Limb (tissue), 2 donors: ENCODE measurements at regions not wholly inside any gene's neighbourhood (a gene's known extent, or its start where the extent isn't known, plus 50 kb on each side); places are given as distances from the start of the nearest gene placed in this dataset.

Experiments
- DNase-seq, 2 donors: peaks; one replicate each; pipeline ENCODE4 v3.0.0-alpha.2; 2016; ENCODE audit errors: extremely low spot score in 2 of 2

DNA sequence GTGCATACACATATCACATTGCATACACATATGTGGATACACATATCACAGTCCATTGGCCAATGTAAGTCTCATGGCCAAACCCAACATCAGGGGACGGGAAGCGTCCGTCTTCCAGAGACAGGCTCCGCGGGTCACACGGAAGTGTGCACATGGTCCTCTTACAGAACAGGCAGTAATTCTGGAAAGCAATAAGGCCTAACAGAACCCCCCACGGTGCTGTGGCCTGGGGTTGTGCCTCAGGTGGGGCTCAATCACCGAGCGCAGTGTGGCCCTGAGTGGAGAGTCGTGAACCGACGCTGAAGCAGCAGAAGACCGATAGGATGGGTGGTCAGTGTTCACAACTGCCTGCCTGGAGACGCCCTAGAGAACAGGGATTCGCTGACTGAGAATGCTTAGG is 857.3 kb downstream of the GALR1 start:
- no peak for DNase-seq

DNA sequence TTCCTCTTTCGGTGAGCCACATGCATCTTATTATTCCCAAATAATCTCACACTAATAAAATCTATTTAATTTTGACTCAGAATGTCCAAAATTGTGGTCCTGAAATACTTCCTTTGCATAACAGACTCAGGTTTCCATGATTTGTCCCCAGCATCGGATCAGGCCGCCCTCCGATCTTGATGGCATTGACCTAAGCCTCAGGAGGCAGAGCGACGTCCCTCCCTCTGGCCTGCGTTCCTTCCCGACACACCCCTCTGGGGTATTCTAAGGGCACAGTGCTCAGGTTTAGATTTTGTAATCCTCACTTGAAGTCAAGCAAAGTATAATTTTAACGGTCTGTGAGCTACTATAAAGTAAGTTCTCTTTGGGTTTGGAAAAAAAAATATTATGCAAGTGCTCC is 857.7 kb downstream of the GALR1 start:
- DNase-seq, result no peak

DNA sequence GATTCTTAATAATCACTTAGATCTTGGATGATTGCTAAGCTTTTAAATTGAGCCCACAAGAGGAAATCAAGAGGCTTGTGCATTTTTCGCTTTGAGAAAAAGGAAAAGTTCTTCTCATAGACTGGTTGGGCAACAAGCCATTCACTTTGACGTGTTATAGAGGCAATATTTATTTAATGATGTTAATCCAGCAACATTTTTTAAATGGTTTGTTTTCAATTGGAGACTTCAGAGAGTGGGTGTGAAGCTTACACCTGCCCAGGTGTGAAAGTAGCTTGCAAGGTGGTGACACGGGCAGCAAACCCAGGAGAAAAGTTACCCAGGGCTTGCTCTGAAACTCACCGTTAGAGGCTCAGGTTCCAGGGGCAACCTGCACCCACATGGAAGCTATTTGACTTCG is 858.9 kb downstream of the GALR1 start:
- DNase-seq, result no peak

DNA sequence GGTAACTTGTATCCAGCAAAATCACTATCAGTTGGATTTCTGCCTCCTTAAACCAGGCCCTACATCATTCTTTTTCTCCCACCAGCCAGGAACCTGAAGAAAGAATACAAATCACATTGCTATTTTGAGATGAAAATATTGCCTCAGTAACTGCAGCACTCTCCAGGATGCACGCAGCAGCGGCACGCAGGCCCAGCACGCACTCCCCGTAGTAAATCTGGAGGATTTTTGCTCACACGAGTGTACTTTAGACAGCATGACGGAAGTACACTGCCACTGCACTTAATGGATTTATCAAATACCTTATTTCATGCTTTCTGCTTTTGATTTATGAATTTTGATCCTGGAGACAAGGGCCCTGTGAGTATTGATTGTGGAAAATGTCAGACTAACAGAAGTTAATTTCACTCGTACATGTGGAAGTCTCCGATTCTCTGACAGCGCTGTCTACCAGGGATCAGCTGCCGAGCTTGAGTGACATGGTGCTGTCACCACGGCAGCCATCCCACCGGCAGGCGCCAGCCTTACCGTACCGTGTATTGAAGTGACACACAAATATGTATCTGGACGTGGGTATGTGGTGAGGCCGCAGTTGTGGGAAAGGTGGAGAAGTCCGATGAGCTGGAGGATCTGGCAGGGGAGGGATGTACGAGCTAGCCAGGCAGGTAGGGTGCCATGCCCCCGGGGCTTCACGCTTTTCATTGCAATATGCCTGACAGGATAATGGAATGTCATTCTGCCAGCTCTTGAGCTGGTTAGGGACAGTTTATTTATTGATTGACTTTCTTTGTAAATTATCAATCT is 863.7 kb downstream of the GALR1 start:
- no peak for DNase-seq

DNA sequence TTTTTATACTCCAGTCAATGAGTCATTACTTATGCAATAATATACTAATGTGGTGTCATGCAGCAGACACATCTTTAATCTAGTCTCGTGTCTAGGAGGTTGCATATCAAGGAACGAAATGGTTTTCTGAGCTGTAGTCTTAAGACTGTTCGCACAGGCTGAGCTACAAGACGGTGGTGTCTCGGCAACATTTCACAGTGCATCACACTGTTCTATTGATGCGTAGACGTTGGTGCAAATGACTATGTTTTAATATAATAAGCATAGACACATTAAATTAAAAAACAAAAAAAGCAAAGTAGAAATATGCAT is 864.2 kb downstream of the GALR1 start:
- no peak for DNase-seq

DNA sequence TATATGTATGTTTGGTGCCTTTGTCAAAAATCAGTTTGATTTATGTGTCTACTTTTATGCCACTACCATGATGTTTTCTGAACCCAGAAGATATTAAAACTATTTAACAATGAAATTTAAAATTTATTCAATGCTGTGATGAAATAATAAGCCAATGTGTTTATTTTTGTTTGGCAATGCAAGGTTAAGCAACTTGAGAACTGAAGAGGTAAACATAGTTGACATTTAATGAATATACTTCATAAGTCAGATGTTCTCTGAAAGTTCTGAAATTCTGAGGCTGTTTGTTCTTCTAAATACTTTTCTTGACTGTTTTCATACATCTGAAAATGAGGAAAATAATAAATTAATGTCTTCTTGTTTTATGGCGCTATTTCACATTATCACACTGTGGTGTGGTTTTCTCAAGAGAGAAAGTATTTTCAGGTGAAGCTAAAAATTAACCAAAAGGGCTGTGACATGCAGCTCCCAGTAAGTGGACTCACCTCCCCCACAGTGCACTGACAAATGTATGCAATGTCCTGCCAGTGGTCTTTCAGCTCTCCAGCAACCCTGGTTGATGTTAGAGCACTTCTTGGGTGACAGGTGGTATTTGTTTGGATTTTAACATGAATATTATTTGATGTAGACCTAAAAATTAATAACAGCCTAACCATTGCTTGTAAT is 863.6 kb upstream of the SALL3 start:
- no peak for DNase-seq

DNA sequence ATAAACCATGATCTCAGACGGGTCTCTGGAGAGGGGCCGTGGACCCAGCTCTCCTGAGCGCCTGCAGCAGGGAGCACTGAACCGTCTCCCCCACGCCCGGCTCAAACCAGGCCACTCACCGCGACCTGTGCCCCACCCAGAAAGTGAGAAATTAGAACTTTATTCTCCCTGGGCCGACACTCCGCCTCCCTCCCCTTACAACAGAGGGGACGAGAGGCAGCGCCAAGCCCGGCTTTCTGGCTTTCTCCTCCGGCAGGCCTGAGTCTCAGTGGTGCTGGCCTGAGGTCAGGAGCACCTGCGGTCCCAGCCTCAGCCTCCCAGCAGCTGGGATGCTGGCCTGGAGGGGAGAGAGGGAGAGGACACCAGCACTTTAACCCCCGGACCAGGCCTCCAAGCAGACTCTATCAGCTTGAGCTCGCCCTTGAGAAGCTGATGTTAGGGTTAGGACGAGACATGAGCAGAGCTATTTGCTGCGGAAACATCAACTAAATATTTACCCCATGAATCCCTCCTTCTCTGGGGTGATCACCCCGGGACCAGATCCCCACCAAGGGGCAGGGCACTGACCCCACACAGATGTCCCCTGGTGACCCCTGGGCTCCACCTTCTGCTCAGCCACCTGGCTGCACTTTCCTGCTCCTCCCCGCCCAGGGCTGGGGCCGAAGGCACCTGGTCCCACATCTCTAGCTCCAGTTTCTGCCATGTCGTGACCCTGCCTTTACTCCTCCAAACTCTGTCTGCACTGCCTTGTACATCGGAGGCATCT is 856.3 kb upstream of the SALL3 start:
- no peak for DNase-seq

DNA sequence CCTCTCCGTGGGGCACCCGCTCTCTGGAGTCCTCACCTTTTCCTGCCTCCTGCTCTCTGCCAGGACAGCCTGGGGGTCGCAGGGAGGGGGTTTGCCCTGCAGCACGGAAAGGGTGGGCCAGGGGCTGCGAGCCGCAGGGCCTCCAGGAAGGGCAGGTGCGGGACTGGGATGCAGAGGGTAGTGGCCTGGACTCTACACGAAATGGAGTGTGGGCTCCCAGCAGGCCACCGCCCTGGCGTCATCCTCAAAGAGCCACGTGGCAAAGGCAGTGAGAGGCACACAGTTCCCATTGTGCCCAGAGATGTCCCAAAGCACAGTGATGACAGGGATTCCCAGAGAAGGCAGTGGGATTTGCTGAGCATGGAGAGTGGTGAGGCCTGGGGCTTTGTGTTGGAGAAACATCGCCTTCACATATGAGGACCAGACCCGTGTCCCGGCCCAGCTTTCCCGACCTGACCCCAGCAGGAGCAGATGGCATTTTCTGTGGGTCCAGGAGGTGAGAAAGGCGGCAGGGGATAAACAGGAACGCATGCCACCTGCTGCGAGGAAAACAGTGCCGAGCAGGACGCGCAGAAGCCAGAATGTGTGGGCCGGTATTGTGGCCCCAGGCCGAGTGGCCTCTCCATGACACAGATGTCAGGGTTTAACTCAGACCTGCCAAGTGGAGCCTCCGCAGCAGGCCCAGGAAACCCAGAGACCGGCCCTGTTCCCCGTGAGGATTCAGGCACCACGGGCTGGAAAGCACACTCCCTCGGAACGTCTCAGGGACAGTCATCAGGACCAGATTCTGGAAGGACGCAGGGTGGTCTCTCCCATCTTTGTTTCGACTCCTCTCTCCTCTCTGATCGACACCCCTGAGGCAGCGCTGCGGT is 855.5 kb upstream of the SALL3 start:
- no peak for DNase-seq

DNA sequence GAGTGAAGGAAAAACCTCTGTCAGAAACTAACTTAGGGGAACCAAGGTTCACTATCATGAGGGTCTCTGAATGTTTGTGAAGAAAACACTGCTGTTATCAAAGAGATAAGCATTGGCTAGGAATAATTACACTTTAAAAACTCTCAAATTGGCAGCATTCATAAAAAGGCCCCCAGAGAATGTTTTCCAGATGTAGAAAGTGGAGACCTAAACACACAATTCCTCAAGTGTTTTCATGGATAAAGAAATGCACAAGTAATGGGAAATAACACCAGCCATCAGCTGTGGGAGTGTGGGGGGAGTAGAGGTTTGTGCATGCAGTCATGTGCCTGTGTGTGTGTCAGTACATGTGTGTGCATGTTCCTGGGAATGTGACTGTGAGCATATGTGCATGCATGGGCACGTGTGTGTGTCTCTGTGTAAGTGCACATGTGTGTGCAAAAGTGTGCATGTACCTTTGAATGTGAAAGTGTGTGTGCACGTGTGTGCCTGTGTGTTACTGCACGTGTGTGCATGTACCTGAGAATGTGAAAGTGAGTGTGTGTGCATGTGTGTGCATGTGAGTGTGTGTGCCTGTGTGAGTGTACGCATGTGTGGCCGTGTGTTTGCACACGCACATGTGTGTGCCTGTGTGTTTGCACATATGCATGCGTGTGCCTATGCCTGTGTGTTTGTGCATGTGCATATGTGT is 854.3 kb upstream of the SALL3 start:
- DNase-seq, result no peak

DNA sequence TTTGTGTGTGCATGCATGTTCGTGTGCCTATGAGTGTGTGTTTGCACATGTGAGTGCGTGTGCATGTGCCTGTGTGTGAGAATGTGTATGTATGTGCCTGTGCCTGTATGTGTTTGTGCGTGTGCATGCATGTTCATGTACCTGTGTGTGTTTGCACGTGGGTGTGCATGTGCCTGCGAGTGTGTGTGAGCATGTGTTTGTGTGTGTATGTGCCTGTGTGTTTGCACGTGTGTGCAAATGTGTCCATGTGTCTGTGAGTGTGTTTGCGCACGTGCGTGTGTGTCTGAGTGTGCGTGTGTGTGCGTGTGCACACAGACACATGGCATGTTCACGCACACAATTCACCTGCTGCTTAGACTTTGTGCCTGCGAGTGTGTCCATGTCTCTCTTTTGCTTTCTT is 853.5 kb upstream of the SALL3 start:
- no peak for DNase-seq

DNA sequence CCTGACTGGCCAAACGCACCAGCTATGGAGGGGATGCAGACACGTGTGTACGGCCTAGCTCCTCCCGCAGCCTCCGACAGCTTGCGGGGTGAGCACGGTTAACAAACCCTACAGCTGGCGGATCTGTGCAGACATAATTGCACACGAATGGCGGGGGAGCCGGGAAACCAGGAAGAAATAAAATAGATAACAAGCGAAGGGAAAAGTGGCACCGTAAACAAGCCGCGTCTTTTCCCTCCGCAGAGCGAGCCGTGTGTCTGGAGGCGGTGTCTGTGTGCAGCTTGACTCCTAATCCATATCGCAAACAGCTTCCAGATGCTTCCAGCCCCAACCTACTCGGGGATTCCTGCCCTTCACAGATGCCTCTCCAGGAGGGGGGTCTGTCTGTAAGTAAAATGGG is 853.1 kb upstream of the SALL3 start:
- DNase-seq, result no peak

DNA sequence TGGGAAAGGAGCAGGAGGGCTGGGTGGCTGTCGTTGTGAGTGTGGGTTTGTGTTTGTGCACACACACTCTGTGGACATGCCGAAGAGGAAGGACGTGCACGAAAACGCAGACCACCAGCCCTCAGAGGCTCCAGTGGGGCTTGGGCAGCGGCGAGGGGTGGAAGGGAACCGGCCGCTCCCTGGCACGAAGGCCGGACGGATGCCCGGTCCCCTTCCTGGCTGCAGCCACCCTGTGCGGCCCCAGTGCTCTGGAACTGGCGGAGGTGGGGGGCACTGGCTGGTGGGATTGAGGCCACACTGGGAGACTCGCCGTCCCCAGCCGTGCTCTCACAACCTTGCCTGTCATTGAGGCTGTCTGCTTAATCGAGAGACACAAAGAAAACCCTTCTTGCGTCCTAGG is 852.6 kb upstream of the SALL3 start:
- DNase-seq, result no peak

DNA sequence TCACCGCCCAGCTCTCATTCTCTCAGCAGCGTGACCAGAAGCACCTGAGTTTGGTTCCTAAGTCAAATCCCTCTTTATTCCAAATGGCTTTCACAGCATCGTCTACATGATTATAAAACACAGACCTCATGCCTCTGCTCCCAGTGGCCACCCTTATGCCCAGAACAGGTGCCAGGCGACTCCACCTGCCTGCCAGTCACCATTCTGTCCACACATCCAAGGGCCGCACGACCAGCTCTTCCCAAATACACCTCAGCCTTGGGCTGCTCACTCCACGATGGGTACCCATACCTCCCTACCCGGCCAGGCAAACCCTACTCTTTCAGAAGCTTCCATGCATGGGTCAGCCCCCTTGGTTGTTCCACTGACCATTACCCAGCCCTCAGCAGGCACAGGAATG is 851.6 kb upstream of the SALL3 start:
- no peak for DNase-seq

DNA sequence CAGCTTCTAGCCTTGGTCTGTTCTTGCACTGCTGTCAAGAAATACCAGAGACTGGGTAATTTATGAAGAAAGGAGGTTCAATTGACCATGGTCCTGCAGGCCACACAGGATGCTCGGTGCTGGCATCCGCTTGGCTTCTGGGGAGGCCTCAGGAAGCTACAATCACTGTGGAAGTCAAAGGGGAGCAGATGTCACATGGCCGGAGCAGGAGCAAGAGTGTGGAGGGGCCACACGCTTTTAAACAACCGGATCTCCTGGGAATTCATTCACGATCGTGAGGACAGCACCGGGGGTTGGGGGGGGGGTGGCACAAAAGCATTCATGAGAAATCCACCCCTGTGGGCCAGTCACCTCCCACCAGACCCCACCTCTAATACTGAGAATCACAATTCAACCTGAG is 850.4 kb upstream of the SALL3 start:
- no peak for DNase-seq

DNA sequence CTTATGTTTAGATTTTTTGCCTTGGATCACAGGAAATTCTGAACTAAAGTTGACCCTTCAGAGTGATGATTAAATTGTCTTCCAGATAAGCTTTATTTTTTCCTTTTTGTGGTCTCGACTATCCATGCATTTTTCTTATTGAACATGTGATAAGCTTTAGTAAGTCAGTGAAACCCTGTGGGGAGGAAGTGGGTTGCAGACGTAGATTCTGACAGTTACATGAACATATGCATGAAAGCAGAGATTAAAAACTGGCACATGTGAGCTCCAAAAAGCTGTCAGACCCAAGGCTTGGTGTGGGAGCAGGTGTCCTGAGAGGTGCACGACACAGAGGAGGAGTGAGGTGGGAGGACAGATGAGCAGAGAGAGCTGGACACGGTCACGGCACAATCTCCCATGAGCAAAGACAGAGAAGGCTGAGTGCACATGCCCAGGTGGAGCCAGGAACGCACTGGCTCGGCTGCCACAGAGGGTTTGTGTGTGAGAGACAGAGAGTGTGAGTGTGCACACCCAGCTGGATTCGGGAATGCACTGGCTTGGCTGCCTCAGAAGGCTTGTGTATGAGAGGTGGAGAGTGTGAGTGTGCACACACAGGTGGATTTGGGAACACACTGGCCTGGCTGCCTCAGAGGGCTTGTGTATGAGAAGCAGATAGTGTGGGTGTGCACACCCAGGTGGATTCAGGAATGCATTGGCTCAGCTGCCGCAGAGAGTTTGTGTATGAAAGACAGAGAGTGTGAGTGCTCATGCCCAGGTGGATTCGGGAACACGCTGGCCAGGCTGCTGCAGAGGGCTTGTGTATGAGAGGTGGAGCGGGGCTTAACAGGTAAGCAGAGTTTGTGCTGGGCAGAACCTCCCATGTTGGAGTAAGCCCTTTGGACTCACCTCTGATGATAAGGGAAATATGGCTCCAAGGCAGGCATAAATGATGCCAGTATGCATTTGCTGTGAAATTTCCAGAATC is 849.1 kb upstream of the SALL3 start:
- no peak for DNase-seq

DNA sequence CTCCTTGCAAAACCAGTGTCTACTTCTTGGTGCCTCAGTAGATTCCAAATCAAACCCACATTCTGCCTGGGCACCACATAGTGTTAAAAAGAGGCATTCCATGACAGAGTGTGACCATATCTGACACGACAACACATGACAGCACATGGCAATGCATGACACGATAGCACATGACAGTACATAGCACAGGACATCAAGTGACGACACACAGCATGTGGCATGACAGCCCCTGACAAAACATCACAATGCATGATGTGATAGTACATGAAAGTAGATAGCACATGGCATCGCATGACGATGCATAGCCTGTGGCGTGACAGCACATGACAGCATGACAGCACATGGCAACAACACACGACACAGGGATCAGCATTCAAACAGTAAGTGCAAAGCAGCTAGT is 845.9 kb upstream of the SALL3 start:
- DNase-seq, result no peak

DNA sequence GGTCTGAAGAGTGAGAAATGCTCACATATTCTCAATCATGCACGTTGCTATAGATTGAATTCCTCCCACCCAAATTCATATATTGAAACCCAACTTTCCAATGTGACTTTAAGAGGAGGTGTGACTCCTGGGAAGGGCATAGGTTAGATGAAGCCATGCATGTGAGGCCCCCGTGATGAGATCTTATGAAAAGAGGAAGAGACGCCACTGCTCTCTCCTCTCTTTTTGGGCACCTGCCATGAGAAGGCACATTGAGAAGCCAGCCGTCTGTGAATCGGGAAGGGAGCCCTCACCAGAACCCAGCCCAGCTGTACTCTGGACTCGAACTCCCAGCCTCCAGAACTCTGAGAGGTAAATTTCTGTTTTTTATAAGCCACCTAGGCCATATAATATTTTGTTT is 842.6 kb upstream of the SALL3 start:
- DNase-seq, result no peak

DNA sequence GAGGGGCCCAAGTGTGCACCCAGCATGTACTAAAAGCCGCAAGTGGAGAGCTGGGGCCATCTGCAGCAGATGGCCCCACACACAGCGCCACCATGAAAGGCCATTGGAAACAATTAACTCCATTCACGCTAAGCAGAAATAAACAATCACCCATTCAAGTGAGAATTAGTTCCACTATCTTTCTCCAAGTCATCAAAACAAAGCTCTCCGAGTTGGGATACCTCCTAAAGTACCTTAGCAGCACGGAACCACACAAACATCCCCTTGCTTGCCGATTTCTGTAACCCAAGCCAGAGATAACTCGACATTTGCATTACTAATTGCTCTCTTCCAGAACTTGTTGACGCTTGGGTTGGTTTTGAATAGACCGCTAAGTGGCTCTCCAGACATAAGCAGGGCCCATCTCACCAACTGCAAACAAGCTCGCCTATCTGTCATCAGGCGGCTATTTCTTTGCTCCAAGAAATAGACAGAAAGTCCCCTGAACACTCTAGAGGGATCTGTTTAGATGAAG is 840.6 kb upstream of the SALL3 start:
- DNase-seq, result no peak

DNA sequence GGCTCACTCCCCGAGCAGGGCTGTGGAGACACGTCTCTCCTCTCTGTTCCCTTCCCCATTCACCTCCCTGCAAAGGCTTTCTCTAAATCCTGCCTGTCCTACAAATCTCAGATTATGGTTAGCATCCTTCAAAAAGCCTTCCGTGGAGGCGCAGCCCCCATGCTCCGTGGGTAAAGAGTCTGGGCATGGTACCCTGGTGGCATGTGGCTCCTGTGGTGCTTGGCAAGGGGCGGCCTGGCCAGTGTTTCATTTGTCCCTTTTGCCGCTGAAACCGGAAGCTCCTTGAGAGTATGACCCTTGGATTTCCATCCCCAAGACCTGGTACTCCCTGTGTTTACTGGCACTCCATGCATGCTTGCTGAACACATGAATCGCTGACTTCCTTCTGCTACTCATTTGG is 839.3 kb upstream of the SALL3 start:
- no peak for DNase-seq

DNA sequence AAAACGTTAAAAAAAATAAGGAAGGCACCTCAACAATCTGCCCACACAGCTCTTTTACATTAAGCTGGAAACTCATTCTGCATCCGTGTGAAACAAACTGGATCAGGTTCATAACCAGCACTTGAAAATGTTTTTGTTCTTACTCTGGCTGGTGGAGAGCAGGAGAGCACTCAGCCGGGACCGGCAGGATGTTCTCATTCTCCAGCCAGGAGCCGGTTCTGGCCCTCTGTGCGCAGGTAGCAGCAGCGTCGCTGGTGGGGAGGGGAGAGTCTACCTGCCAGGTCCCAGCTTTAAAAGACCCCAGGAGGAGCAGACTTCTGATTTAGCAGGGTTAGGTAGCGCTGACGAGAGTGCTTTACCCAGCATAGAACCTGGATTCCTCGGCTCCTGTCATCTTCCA is 834.9 kb upstream of the SALL3 start:
- DNase-seq, result no peak
